ENCODE measurements at regions not wholly inside any gene's neighbourhood (a gene's known extent, or its start where the extent isn't known, plus 50 kb on each side); places are given as distances from the start of the nearest gene placed in this dataset.

GRCh38 chr12:47560415-47560814 lies 145.4 kb downstream of the RPAP3 start:
- DNase-seq (ENCODE audit: low read depth in 2 of 2), result no peak

GRCh38 chr12:47558625-47559345 lies 147.0 kb downstream of the RPAP3 start:
- DNase-seq (ENCODE audit: low read depth in 2 of 2), result no peak

- DNase-seq (ENCODE audit: low read depth in 2 of 2), result no peak
These were observed 148.4 kb downstream of the RPAP3 start for GRCh38 chr12:47557386-47557785.

DNA sequence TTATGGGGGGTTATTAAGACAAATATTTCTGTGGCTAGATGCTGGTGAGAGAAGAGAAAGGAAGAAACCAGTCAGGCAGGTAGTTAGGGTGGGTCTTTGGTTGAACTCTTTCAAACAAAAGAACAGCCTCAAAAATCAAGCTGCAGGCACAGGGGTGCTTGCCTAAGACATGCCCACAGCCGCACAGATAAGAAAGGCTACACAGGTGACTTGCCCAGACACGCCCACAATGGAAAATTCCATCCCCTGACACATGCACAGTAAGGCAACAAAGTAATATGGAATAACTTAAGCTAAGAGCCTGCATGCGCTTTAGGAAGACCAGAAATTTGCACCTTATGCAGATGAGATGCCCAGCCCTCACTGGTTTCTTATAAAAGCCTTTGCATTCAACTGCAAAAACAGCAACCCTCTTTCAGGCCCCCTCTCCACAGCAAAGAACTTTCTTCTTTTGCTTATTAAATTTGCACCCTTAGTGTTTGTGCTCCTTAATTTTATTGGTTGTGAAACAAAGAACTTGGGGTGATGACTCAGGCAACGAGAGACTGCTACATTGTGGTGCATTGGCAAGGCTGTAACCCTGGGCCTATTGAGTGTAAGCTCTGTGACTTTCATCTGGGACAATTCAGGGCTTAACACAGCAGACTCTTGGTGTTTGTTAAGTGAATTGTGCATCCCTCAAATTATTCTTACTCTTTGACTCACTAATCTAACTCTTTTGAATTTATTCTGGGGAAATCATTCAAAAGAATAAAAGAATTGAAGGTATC lies 149.4 kb downstream of the RPAP3 start:
- DNase-seq (ENCODE audit: low read depth in 2 of 2), result no peak

- DNase-seq (ENCODE audit: low read depth in 2 of 2), result no peak
These were observed 151.7 kb downstream of the RPAP3 start for GRCh38 chr12:47554046-47554653.

DNA sequence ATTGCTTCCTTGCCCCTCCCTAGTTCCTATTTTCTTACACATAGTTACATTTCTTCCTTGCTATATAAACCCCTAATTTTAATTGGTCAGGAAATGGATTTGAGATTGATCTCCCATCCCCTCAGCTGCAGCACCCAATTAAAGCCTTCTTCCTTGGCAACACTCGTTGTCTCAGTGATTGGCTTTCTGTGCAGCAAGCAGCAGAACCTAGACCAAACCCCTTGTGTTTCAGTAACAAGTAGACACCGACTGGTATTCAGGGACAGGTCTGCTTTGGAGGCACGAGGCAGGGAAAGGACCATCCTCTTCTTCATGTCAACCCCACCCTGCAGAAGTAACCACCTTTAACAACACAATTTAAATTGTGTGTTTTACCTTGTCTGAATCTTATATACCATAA lies 152.6 kb downstream of the RPAP3 start:
- DNase-seq (ENCODE audit: low read depth in 2 of 2), result no peak

GRCh38 chr12:47551426-47551851 lies 154.4 kb downstream of the RPAP3 start:
- no peak for DNase-seq (ENCODE audit: low read depth in 2 of 2)

DNA sequence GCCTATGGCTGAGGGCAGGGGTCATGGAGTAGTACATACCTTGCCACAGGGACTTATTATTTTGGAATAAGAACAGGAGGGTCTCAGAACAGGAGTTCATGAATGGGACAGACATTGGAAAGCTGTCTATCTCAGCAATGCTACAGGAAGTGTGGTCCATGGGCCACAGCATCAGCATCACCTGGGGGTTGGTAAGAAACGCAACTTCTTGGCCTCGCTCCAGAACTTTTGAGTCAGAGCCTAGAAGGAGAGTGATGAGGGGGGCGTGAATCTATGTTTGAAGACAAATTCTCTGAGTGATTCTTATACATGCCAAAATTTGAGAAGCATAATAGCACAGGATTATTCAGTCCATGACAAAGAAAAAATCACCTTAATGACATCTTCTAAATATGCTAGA lies 156.6 kb downstream of the RPAP3 start:
- no peak for DNase-seq (ENCODE audit: low read depth in 2 of 2)

GRCh38 chr12:47548401-47548800 lies 157.4 kb downstream of the RPAP3 start:
- no peak for DNase-seq (ENCODE audit: low read depth in 2 of 2)

DNA sequence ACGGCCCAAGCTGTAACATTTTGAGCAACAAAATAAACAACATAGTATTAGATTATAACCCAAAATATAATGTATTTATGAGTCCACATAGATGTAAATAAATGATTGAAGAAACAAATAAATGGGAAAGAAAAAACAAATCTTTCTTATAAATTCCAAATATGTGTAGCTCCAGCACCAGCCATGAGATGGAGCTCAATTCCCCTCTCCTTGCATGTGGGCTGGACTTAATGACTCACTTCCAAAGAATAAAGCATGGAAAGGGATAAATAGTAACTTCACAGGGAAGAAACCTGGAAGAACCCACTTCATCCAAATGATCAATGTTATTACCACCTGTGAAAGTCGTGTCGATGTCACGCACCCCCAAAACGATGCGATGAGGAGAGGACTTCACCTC lies 158.8 kb downstream of the RPAP3 start:
- no peak for DNase-seq (ENCODE audit: low read depth in 2 of 2)

DNA sequence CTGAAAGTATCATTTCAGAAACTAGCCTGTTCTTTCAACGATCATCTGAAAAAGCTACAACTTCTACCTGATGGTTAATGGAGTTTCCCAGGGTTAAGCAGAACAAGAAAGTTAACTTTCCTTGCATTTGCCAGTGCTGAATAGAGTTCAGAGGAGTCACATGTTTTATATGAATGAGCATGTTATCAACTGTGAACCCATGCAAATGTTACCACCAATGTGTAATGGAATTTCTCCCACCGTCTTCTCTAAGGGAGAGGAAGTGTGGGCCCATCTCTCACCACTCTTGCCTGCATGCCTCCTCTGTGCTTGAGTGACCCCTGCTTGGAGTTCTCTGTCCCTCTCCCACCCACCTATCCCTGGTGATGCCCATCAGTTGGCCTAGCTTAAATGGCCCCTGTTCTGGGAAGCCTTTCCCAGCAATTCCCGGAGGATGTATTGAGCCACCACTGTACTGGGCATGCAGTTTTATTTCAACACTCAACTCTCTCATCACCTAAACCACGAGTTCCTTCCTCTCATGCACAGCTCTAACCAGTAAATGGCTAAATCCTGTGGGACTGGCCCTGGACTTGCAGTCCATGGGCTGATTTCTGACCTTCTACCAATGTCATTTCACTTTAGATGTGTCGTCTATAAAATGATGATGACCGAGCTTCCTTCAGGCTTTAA lies 159.8 kb downstream of the RPAP3 start:
- no peak for DNase-seq (ENCODE audit: low read depth in 2 of 2)

- DNase-seq (ENCODE audit: low read depth in 2 of 2), result no peak
These were observed 171.1 kb downstream of the RPAP3 start for GRCh38 chr12:47534695-47535094.

- no peak for DNase-seq (ENCODE audit: low read depth in 2 of 2)
These were observed 175.8 kb downstream of the RPAP3 start for GRCh38 chr12:47530050-47530449.

DNA sequence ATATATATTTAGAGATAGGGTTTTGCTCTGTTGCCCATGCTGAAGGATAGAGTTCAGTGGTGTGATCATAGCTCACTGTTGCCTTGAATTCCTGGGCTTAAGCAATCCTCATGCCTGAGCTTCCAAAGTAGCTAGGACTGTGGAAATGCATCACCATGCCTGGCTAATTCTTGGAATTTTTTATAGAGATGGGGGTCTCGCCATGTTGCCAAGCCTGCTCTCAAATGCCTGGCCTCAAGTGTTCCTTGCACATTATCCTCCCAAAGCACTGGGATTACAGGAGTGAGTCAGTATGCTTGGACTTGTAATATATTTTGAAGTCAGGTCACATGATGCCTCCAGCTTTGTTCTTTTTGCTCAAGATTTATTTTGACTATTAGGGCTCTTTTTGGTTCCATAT lies 178.0 kb downstream of the RPAP3 start:
- DNase-seq (ENCODE audit: low read depth in 2 of 2), result no peak

DNA sequence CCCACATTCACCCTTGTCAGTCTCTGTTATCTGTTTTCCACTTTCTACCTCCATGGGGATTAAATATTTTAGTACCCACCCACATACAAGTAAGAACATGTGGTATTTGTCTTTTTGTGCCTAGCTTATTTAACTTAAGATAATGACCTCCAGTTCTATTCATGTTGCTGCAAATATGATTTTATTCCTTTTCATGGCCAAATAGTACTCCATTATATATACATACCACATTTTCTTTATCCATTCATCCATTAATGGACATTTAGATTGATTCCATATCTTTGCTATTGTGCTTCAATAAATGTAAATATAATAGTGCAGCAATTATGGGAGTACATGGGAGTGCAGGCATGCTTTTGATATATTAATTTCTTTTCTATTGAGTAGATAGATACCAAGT lies 185.8 kb downstream of the RPAP3 start:
- DNase-seq (ENCODE audit: low read depth in 2 of 2), result no peak

GRCh38 chr12:47517122-47517521 lies 188.7 kb downstream of the RPAP3 start:
- no peak for DNase-seq (ENCODE audit: low read depth in 2 of 2)

- DNase-seq (ENCODE audit: low read depth in 2 of 2), result no peak
These were observed 196.4 kb downstream of the RPAP3 start for GRCh38 chr12:47509398-47509851.

DNA sequence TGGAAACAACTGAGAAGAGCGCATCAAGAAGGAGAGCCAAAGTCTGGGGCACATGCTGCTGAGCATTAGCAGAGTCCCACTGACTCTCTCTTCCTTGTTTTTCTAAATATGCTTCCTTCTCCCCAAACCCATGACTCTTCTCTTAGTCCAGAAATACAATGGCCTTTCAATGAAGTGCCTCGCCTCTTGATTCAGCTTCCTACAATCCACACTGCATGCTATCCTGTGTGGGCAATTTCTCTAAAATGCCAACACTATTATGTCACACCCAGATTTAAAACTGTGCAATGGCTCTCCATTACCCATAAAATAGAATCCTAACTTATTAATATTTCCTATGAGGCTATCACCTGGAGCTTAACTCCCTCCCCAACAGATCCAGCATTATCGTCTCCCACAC lies 198.6 kb downstream of the RPAP3 start:
- DNase-seq (ENCODE audit: low read depth in 2 of 2), result no peak

GRCh38 chr12:47504775-47505446 lies 200.9 kb downstream of the RPAP3 start:
- no peak for DNase-seq (ENCODE audit: low read depth in 2 of 2)

DNA sequence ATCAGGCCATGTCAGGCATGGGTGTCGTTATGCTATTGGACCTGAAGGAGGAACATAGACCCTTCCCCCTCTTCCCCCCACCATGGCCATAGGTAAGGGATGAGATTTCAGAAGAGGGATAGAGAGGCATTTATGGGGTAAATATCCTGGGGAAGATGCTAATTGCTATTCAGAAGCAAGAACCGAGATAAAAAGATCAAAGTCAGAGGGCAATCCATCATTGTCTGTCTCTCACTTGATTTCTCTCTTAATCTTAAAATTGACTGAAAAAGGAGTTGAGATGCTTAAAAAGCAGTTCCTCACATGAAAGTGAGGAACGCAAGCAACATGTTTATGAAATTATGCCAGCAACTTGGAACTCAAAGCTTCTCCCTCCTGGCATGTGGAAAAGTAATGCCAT lies 212.0 kb downstream of the RPAP3 start:
- DNase-seq (ENCODE audit: low read depth in 2 of 2), result no peak

DNA sequence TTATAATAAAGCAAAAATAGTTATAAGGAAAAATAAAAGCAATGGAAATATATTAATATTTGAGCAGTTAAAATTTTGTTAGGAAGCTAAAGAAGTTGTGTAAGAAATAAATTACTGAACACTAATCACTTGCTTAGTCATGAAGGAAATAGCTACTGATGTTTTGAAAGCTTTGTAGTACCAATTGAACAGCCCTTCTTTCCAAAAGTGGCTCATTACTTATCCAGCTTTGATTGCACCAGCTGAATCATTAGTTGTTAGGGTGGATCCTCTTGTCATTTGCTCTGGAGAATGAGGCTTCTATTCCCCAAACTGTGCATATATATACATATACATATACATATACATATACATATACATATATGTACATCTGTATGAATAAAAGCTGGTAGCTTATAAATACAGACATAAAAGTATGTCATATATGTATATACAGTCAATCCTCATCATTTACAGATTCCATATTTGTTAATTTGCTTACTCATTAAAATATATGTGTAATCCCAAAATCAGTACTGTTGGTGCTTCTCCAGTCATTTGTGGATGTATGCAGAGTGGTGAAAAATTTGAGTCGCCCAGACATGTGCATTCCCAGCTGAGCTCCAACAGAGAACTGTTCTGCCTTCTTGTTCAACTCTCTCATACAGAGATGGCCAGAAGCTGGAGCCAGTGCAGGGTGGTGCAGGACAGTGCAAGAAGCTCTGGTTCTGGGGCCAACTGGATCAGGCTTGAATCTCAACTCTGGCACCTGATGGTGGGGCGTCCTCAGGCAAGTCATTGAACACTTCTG lies 214.1 kb downstream of the RPAP3 start:
- no peak for DNase-seq (ENCODE audit: low read depth in 2 of 2)
